Heart right ventricle (tissue), 16 donors: ENCODE measurements at regions not wholly inside any gene's neighbourhood (a gene's known extent, or its start where the extent isn't known, plus 50 kb on each side); places are given as distances from the start of the nearest gene placed in this dataset.
A peak's percentile ranks its signal among the peaks of the same experiment; 100 is the strongest.

Experiments
- ATAC-seq, 8 donors: fragments of 200-7000 bp; cut with Tn5 transposase; one replicate each; pipeline ENCODE4 v1.9.1; 2020; ENCODE audit warnings: mild to moderate bottlenecking in 8 of 8, moderate library complexity in 8 of 8, moderate number of reproducible peaks in 1 of 8
- DNase-seq, 2 donors: peaks; one replicate each; pipeline ENCODE4 v3.0.0-alpha.2; 2020
- H3K27ac ChIP-seq, 10 donors: fragments of 200-600 bp; sonication (generic) in 2 of 10; one replicate each; pipeline versions ENCODE4 v1.5.0 to v1.8.0; 2020 to 2022; ENCODE audit warnings: mild to moderate bottlenecking in 3 of 10
- H3K27me3 ChIP-seq, 7 donors: fragments of 200-600 bp; one replicate each; pipeline ENCODE4 v1.8.0; 2021 to 2022; ENCODE audit warnings: mild to moderate bottlenecking in 2 of 7
- H3K36me3 ChIP-seq, 9 donors: fragments of 200-600 bp; sonication (generic) in 1 of 9; one replicate each; pipeline versions ENCODE4 v1.5.0 to v1.8.0; 2020 to 2022; ENCODE audit warnings: mild to moderate bottlenecking in 2 of 9
- H3K4me1 ChIP-seq, 9 donors: fragments of 200-600 bp; sonication (generic) in 1 of 9; one replicate each; pipeline versions ENCODE4 v1.5.0 to v1.8.0; 2020 to 2022; ENCODE audit warnings: mild to moderate bottlenecking in 4 of 9
- H3K4me3 ChIP-seq, 10 donors: fragments of 200-600 bp; sonication (generic) in 2 of 10; one replicate each; pipeline versions ENCODE4 v1.5.0 to v1.8.0; 2020 to 2022; ENCODE audit warnings: mild to moderate bottlenecking in 7 of 10, moderate library complexity in 2 of 10
- H3K9me3 ChIP-seq, 11 donors: fragments of 200-600 bp in 10 of 11; sonication (generic) in 2 of 11; one replicate each; pipeline versions ENCODE4 v1.5.0 to v1.8.0; 2013 to 2022; ENCODE audit warnings: mild to moderate bottlenecking in 2 of 11, control low read depth in 1 of 11, moderate library complexity in 1 of 11
- CTCF ChIP-seq, 9 donors: fragments of 200-600 bp; sonication (generic) in 2 of 9; IDR thresholded peaks; one replicate each; pipeline versions ENCODE4 v1.5.0 to v1.8.0; 2021 to 2022; ENCODE audit warnings: antibody characterized with exemption in 9 of 9, mild to moderate bottlenecking in 5 of 9, moderate library complexity in 1 of 9
- WGBS, 2 donors: extraction: QIAGEN DNeasy Blood & Tissue Kit; methylation state at CpG; one replicate each; pipeline ENCODE4 v1.1.7; 2013; ENCODE audit warnings: inconsistent platforms in 1 of 2; 5-methylcytosine and 5-hydroxymethylcytosine counted together
- intact Hi-C, 10 donors: fragments of 100-400 bp; cut with DNase I; formaldehyde crosslinking; loops; one replicate each; pipeline versions ENCODE4 v1.11.1 to v1.14.2; 2022
- donor health status: Arrhythmogenic right ventricular cardiomyopathy.
- donor health status: ischemic (EF 13 %, LVEDD 7.1; RV severe dilation, severe dysfunction).
- donor health status: healthy with polysubstance abuse.
- donor health status: DM: no; HTN: yes; CAD: no.
- donor health status: DM: no; HTN: no; CAD: no.
- donor health status: ischemic (EF 25% LVEDD 6.9; RV normal size, moderate dysfunction).
- donor health status: ischemic (EF 25% LVEDD 5.7; RV mildly dilated, moderate dysfunction).
- donor health status: healthy.
- donor health status: DM: yes; HTN: yes; CAD: no.
- donor health status: Ischemic cardiomyopathy.
- donor health status: ischemic (EF 35%, LVEDD 5.7; RV mildly dilated, moderate dysfunction).
- donor health status: nonischemic (EF 11% LVEDD 7.7; RV severe dilation, severe dysfunction).
- donor health status: DM: yes; HTN: yes; CAD: no.
- donor health status: PGD.
- donor health status: ischemic (EF 29% LVEDD 5.4; RV normal size, mild dysfunction).
- donor health status: nonischemic (EF 23%, LVEDD 6.1; RV moderate dilation, normal function).

- no peak overlapping the region for H3K4me3 ChIP-seq
- no peaks in the 10 kb centered on the region for H3K36me3 ChIP-seq
- no peaks in the 10 kb centered on the region for H3K9me3 ChIP-seq
- peaks cover 0 to 42% (median 26%) of the 10 kb centered on the region in 9 donors for H3K4me1 ChIP-seq
- 88 to 90% methylated on average over 2 of the region's 2 CpGs for WGBS, 2 donors
- TF ChIP-seq CTCF (IDR thresholded peaks at IDR 0.05), result no peak
- no peaks in the 10 kb centered on the region for H3K27me3 ChIP-seq
- DNase-seq (no peak), ATAC-seq (no peak)
- H3K27ac ChIP-seq, result no peak overlapping the region
- intact Hi-C loops, result no loop called here
Observed at GRCh38 chr6:47131773-47132172, 89.6 kb upstream of the ADGRF1 start.

GRCh38 chr6:47130086-47130485, 88.0 kb upstream of the ADGRF1 start:
- Histone ChIP-seq H3K4me3 (no peak overlapping the region), H3K27ac (peak overlapping the region in 1 of 10 donors; percentile 11)
- ATAC-seq, result peak in 6 of 8 donors; percentile 22 to 56 (median 30)

GRCh38 chr6:47129129-47129528, 87.0 kb upstream of the ADGRF1 start:
- Histone ChIP-seq H3K27ac (no peak overlapping the region), H3K36me3 (no peaks in the 10 kb centered on the region), H3K4me3 (no peak overlapping the region), H3K9me3 (no peaks in the 10 kb centered on the region), H3K4me1 (peaks cover 0 to 33% (median 26%) of the 10 kb centered on the region in 9 donors), H3K27me3 (no peaks in the 10 kb centered on the region)
- intact Hi-C loops, result no loop called here
- ATAC-seq (peak in 1 of 8 donors; percentile 30), DNase-seq (no peak)
- 89 to 96% methylated on average over 1 of the region's 1 CpG for WGBS, 2 donors
- no peak for TF ChIP-seq CTCF (IDR thresholded peaks at IDR 0.05)

More at GRCh38 chr6:47130086-47130485, 88.0 kb upstream of the ADGRF1 start:
- H3K36me3 ChIP-seq, result no peaks in the 10 kb centered on the region
- TF ChIP-seq CTCF (IDR thresholded peaks at IDR 0.05), result no peak
- DNase-seq, result no peak
- H3K9me3 ChIP-seq, result no peaks in the 10 kb centered on the region
- intact Hi-C loops, result no loop called here
- 21 to 23% methylated on average over 3 of the region's 3 CpGs for WGBS, 2 donors
- no peaks in the 10 kb centered on the region for H3K27me3 ChIP-seq
- peaks cover 0 to 39% (median 31%) of the 10 kb centered on the region in 9 donors for H3K4me1 ChIP-seq

- H3K4me3 ChIP-seq, result no peak overlapping the region
- H3K4me1 ChIP-seq, result peaks cover 0 to 33% (median 26%) of the 10 kb centered on the region in 9 donors
- no peaks in the 10 kb centered on the region for H3K27me3 ChIP-seq
- ATAC-seq, result peak in 7 of 8 donors; percentile 22 to 83 (median 64)
- no peaks in the 10 kb centered on the region for H3K36me3 ChIP-seq
- TF ChIP-seq CTCF (IDR thresholded peaks at IDR 0.05), result no peak
- H3K9me3 ChIP-seq, result no peaks in the 10 kb centered on the region
- DNase-seq, result peak in 1 of 2 donors; percentile 47
- intact Hi-C loops, result no loop called here
- no peak overlapping the region for H3K27ac ChIP-seq
- WGBS, 2 donors, result 29 to 30% methylated on average over 5 of the region's 5 CpGs
Observed at GRCh38 chr6:47126647-47127391, 84.7 kb upstream of the ADGRF1 start.
